Astrocyte (in vitro differentiated cells and primary cell): ENCODE measurements at regions not wholly inside any gene's neighbourhood (a gene's known extent, or its start where the extent isn't known, plus 50 kb on each side); places are given as distances from the start of the nearest gene placed in this dataset.

Experiments
- DNase-seq: peaks from one replicate; pipeline ENCODE4 v3.0.0-alpha.2; 2010; ENCODE audit warnings: low read depth
- FAIRE-seq: peaks from 2 replicates; lab custom pipeline; 2011; peaks lifted over from hg19 to GRCh38; lab: Jason Lieb, UNC
- H2AFZ ChIP-seq: 2 replicates; pipeline ENCODE4 v1.6.0; 2012; ENCODE audit warnings: low read depth, low read length, inconsistent platforms
- H3K27ac ChIP-seq: 2 replicates; pipeline ENCODE4 v1.5.1; 2011; ENCODE audit warnings: low read depth, low read length, inconsistent platforms
- H3K27me3 ChIP-seq: 2 replicates; pipeline ENCODE4 v1.6.0; 2011; ENCODE audit warnings: low read length, inconsistent platforms; ENCODE audit not compliant: insufficient read depth
- H3K36me3 ChIP-seq: 2 replicates; pipeline ENCODE4 v1.5.1; 2011; ENCODE audit warnings: low read length, inconsistent platforms; ENCODE audit not compliant: insufficient read depth
- H3K4me1 ChIP-seq: 2 replicates; pipeline ENCODE4 v1.5.1; 2011; ENCODE audit warnings: low read length, inconsistent platforms; ENCODE audit not compliant: insufficient read depth
- H3K4me2 ChIP-seq: 2 replicates; pipeline ENCODE4 v1.6.0; 2012; ENCODE audit warnings: low read length, inconsistent platforms
- H3K4me3 ChIP-seq: 2 replicates; pipeline ENCODE4 v1.5.1; 2011; ENCODE audit warnings: low read depth, mild to moderate bottlenecking, low read length, inconsistent platforms; ENCODE audit not compliant: insufficient read depth
- H3K79me2 ChIP-seq: 2 replicates; pipeline ENCODE4 v1.6.0; 2012; ENCODE audit warnings: mild to moderate bottlenecking, low read length, inconsistent platforms; ENCODE audit not compliant: insufficient read depth
- H3K9ac ChIP-seq: 2 replicates; pipeline ENCODE4 v1.6.0; 2012; ENCODE audit warnings: mild to moderate bottlenecking, low read length, inconsistent platforms
- H3K9me3 ChIP-seq: 2 replicates; pipeline ENCODE4 v1.5.1; 2012; ENCODE audit warnings: low read depth, mild to moderate bottlenecking, low read length, inconsistent platforms; ENCODE audit not compliant: insufficient read depth
- H4K20me1 ChIP-seq: 2 replicates; pipeline ENCODE4 v1.6.0; 2012; ENCODE audit warnings: low read length, inconsistent platforms; ENCODE audit not compliant: insufficient read depth
- H3K27ac Mint-ChIP-seq: one replicate; pipeline ENCODE4 v1.8.0; 2021; ENCODE audit warnings: mild to moderate bottlenecking, mixed read lengths; ENCODE audit not compliant: unreplicated experiment
- H3K27me3 Mint-ChIP-seq: one replicate; pipeline ENCODE4 v1.8.0; 2021; ENCODE audit warnings: low read depth, mixed read lengths; ENCODE audit not compliant: unreplicated experiment
- H3K36me3 Mint-ChIP-seq: one replicate; pipeline ENCODE4 v1.8.0; 2021; ENCODE audit warnings: low read depth, mixed read lengths; ENCODE audit not compliant: unreplicated experiment
- H3K4me1 Mint-ChIP-seq: one replicate; pipeline ENCODE4 v1.8.0; 2021; ENCODE audit warnings: low read depth, mixed read lengths; ENCODE audit not compliant: unreplicated experiment
- H3K4me3 Mint-ChIP-seq: one replicate; pipeline ENCODE4 v1.8.0; 2021; ENCODE audit warnings: mild to moderate bottlenecking, moderate library complexity, mixed read lengths; ENCODE audit not compliant: unreplicated experiment
- H3K9me3 Mint-ChIP-seq: one replicate; pipeline ENCODE4 v1.8.0; 2021; ENCODE audit warnings: mild to moderate bottlenecking, mixed read lengths; ENCODE audit not compliant: unreplicated experiment
- EZH2 ChIP-seq: IDR thresholded peaks from 2 replicates; pipeline ENCODE4 v1.6.1; 2012; ENCODE audit warnings: mild to moderate bottlenecking, low read length, inconsistent platforms; ENCODE audit not compliant: insufficient read depth
- TF ChIP-seq, protein P1 (sequence below): IDR thresholded peaks from 2 replicates; pipeline ENCODE4 v1.5.1; 2011; ENCODE audit warnings: low read depth, mild to moderate bottlenecking, inconsistent platforms, low read length, moderate library complexity; ENCODE audit not compliant: insufficient read depth

- no peaks in the 10 kb centered on the region for H3K36me3 Mint-ChIP-seq
- Histone ChIP-seq H3K36me3 (no peaks in the 10 kb centered on the region), H3K27me3 (peaks cover 4% of the 10 kb centered on the region), H2AFZ (no peak overlapping the region), H3K4me3 (no peak overlapping the region), H3K4me1 (no peaks in the 10 kb centered on the region), H3K27ac (no peak overlapping the region), H4K20me1 (no peaks in the 10 kb centered on the region), H3K79me2 (no peaks in the 10 kb centered on the region), H3K9me3 (no peaks in the 10 kb centered on the region), H3K9ac (no peak overlapping the region), H3K4me2 (no peak overlapping the region)
- H3K27ac Mint-ChIP-seq: no peak overlapping the region
- peaks cover 66% of the 10 kb centered on the region for H3K27me3 Mint-ChIP-seq
- H3K4me3 Mint-ChIP-seq: no peak overlapping the region
- FAIRE-seq: no peak
- no peak for DNase-seq
- no peaks in the 10 kb centered on the region for H3K4me1 Mint-ChIP-seq
- peaks cover 3% of the 10 kb centered on the region for H3K9me3 Mint-ChIP-seq
- TF ChIP-seq EZH2: no peak
- TF ChIP-seq, protein P1, sequence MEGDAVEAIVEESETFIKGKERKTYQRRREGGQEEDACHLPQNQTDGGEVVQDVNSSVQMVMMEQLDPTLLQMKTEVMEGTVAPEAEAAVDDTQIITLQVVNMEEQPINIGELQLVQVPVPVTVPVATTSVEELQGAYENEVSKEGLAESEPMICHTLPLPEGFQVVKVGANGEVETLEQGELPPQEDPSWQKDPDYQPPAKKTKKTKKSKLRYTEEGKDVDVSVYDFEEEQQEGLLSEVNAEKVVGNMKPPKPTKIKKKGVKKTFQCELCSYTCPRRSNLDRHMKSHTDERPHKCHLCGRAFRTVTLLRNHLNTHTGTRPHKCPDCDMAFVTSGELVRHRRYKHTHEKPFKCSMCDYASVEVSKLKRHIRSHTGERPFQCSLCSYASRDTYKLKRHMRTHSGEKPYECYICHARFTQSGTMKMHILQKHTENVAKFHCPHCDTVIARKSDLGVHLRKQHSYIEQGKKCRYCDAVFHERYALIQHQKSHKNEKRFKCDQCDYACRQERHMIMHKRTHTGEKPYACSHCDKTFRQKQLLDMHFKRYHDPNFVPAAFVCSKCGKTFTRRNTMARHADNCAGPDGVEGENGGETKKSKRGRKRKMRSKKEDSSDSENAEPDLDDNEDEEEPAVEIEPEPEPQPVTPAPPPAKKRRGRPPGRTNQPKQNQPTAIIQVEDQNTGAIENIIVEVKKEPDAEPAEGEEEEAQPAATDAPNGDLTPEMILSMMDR: no peak
Measured at GRCh38 chr6:167767715-167768107, 59.0 kb upstream of the AFDN start.

DNA sequence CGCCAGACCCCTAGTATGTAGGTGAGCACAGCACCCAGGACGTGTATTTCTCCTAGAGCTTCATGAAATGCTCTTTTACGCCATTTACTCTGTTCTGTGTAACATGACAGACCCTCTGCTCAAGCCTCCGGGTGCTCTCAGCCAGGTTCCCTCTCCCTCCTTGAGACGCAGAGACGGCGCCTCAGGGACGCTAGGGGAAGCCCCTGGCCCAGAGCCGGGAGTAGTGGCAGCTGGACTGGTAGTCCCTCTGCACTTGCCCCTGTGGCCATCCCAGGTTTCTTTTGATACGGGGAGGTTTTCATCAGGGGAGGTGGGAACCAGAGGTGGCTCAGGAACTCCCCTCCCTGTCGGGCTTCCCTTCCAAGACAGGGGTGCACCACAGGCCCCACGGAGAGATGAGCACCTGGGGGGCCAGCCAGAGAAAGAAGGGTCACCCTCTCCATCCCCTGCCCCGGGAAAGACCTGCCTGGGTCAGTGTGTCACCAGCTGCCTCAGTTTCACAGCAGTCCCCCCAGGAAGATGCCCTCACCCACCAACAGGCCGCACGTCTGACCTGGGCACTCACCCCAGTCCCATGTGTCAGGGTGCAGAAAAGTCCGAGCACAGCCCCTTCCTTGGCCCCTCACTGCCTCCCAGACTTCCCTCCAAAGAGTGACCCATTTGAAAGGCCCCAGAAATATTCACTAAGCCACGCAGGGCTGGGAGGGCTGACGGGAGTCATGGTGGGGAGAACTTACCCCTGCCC lies 58.1 kb upstream of the AFDN start:
- H3K79me2 ChIP-seq: no peaks in the 10 kb centered on the region
- no peak overlapping the region for H3K4me3 ChIP-seq
- no peak for TF ChIP-seq EZH2
- TF ChIP-seq, protein P1: no peak
- FAIRE-seq (no peak), DNase-seq (no peak)
- peaks cover 4% of the 10 kb centered on the region for H3K27me3 ChIP-seq
- no peaks in the 10 kb centered on the region for H3K4me1 ChIP-seq
- no peaks in the 10 kb centered on the region for H3K36me3 ChIP-seq
- no peak overlapping the region for H3K4me3 Mint-ChIP-seq
- no peaks in the 10 kb centered on the region for H3K4me1 Mint-ChIP-seq
- no peaks in the 10 kb centered on the region for H4K20me1 ChIP-seq
- no peak overlapping the region for H3K27ac ChIP-seq
- H3K27ac Mint-ChIP-seq: no peak overlapping the region
- no peak overlapping the region for H3K4me2 ChIP-seq
- peaks cover 66% of the 10 kb centered on the region for H3K27me3 Mint-ChIP-seq
- no peak overlapping the region for H2AFZ ChIP-seq
- no peaks in the 10 kb centered on the region for H3K36me3 Mint-ChIP-seq
- H3K9ac ChIP-seq: no peak overlapping the region
- peaks cover 3% of the 10 kb centered on the region for H3K9me3 Mint-ChIP-seq
- no peaks in the 10 kb centered on the region for H3K9me3 ChIP-seq
